Astrocyte of the spinal cord (primary cell): ENCODE measurements at regions not wholly inside any gene's neighbourhood (a gene's known extent, or its start where the extent isn't known, plus 50 kb on each side); places are given as distances from the start of the nearest gene placed in this dataset.
"Not testable (repeated sequence)": the region's sequence is repeated elsewhere in the genome, so short reads cannot be mapped to it uniquely, and the experiment has no call there.

Experiments used
- DNase-seq: peaks from one replicate; pipeline ENCODE4 v3.0.0; 2011; ENCODE audit warnings: low read depth, low spot score
- H3K4me3 ChIP-seq: 2 replicates; pipeline ENCODE4 v1.5.1; 2011; ENCODE audit warnings: low read depth, mild to moderate bottlenecking, low read length, moderate library complexity
- in situ Hi-C: cut with HindIII; loops from 2 replicates; pipeline ENCODE4 v1.10.0; 2017; ENCODE audit warnings: low sequenced_read_pairs
- TF ChIP-seq, protein P1 (sequence below): IDR thresholded peaks from 2 replicates; pipeline ENCODE4 v1.5.1; 2012; ENCODE audit warnings: low read depth, mild to moderate bottlenecking, low read length, inconsistent platforms

DNA sequence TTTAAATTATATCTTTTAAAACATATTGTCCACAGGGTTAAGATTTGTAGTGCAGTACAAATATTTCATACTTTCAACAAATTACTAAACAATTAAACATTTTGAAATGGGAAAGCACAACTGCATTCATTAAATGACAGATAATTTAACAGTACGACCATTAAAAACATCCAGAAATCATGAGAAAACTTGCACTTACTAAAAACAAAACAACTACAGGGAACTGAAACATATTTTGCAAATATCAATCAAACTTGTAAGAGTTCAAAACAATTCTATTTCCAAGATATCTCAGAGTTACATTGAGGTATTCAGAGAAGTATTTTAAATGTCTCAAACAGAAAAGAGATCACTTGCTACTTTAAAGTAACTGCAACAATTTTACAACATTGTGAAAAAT is 478.5 kb upstream of the PCDH10 start:
- DNase-seq, result no peak
- TF ChIP-seq, protein P1, sequence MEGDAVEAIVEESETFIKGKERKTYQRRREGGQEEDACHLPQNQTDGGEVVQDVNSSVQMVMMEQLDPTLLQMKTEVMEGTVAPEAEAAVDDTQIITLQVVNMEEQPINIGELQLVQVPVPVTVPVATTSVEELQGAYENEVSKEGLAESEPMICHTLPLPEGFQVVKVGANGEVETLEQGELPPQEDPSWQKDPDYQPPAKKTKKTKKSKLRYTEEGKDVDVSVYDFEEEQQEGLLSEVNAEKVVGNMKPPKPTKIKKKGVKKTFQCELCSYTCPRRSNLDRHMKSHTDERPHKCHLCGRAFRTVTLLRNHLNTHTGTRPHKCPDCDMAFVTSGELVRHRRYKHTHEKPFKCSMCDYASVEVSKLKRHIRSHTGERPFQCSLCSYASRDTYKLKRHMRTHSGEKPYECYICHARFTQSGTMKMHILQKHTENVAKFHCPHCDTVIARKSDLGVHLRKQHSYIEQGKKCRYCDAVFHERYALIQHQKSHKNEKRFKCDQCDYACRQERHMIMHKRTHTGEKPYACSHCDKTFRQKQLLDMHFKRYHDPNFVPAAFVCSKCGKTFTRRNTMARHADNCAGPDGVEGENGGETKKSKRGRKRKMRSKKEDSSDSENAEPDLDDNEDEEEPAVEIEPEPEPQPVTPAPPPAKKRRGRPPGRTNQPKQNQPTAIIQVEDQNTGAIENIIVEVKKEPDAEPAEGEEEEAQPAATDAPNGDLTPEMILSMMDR, result no peak
- in situ Hi-C loops, result no loop called here
- H3K4me3 ChIP-seq, result no peak overlapping the region

DNA sequence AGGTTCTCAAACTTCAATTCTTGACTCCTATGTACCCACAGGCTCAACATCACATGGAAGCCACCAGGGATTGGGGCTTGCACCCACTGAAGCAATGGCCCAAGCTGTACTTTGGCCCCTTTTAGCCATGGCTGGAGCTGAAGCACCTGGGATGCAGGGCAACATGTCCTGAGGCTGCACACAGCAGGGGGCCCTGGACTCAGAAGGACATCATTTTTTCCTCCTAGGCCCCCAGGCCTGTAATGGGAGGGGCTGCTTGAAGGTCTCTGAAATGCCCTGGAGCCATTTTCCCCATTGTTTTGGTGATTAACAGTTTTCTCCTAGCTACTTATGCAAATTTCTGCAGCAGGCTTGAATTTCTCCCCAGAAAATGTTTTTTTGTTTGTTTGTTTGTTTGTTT is 465.1 kb upstream of the PCDH10 start:
- in situ Hi-C loops, result no loop called here
- TF ChIP-seq, protein P1, result no peak
- DNase-seq, result no peak
- no peak overlapping the region for H3K4me3 ChIP-seq

DNA sequence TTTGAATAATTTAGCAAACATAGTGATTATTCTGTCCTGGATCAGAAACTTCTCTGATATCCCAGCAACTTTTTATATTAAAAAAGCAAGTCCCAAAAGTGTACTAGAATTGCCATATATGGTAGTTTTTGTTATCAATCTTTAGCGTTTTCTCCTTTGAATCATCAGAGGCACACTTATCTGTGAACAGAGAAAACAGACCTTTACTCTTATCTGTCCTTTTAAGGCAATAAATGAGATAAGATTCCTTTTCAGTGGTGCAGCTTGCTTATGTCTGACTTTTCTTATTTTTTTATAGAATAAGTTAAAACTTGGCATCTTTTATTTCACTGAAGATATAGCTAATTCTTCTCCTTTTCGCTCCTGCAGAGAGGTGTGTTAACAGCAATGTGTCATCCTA is 458.1 kb upstream of the PCDH10 start:
- in situ Hi-C loops, result no loop called here
- TF ChIP-seq, protein P1, result no peak
- DNase-seq, result no peak
- no peak overlapping the region for H3K4me3 ChIP-seq

DNA sequence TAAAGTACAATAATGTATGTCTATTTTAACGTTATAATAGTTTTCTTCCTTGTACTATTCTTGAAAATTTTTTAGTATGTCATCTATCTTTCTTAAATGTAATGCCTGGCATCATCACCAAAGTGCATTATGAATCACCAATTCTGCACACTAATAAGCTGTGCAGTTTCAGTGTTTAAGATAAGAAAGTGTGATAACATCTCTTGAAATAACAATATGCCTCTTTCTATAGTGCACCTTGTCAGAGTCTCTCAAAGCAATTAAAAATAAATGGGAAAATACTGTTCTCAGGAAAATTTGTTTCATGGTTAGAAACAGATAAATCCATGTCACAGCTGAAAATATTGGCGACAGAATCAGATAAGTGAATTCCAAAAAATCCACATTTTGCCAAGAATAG is 457.4 kb upstream of the PCDH10 start:
- in situ Hi-C loops, result no loop called here
- no peak for DNase-seq
- no peak overlapping the region for H3K4me3 ChIP-seq
- TF ChIP-seq, protein P1, result no peak

DNA sequence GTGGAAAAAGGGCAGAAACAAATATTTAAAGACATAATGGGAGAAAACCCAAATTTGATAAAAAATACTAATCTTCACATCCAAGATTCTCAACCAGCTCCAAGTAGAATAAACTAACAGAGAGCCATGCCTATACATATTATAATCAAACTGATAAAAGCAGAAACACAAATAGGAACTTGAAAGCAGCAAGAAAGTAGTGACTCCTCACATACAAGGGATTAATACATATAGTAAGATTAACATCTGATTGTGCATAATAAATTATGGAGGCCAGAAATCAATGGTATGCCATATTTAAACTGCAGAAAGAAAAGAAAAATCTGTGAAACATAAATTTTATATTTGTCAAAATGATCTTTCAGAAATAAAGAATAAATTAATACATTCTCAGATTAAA is 454.3 kb upstream of the PCDH10 start:
- TF ChIP-seq, protein P1, result no peak
- no peak overlapping the region for H3K4me3 ChIP-seq
- no peak for DNase-seq
- in situ Hi-C loops, result no loop called here

DNA sequence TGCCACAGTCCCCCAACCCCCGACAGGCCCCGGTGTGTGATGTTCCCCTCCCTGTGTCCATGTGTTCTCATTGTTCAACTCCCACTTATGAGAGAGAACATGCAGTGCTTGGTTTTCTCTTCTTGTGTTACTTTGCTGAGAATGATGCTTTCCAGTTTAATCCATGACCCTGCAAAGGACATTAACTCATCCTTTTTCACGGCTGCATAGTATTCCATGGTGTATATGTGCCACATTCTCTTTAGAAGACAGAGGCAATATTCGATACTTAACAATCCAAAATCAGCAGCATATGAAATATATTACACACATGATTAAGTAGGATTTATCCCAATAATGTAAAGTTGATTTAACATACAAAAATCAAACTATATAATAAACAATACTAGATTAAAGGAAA is 451.6 kb upstream of the PCDH10 start:
- H3K4me3 ChIP-seq, DNase-seq, in situ Hi-C loops: not testable (repeated sequence)

DNA sequence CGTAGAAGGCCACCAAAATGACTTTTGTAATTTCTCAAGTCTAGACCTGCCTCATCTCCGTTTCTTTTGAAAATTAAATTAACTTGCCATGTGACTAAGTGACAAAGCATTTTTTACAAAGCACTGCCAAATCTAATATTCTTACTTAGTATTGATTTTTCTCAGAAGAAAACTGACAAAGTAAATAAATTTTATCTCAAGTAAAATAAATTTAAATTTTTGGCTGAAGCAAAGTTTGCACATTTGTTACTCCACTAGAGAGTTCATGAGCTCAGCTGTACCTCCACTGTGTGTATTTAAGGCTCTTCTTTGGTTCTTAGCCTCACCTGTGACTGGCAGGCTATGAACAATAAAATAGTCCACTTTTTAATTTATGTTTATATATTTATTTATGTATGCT is 441.1 kb upstream of the PCDH10 start:
- TF ChIP-seq, protein P1, result no peak
- in situ Hi-C loops, result no loop called here
- H3K4me3 ChIP-seq, result no peak overlapping the region
- DNase-seq, result no peak
